Sciatic nerve (tissue), 2 donors: ENCODE measurements at regions not wholly inside any gene's neighbourhood (a gene's known extent, or its start where the extent isn't known, plus 50 kb on each side); places are given as distances from the start of the nearest gene placed in this dataset.

ENCODE experiments used
- ATAC-seq: fragments of 200-7000 bp; cut with Tn5 transposase; one replicate; pipeline ENCODE4 v1.9.1; 2020; ENCODE audit warnings: mild to moderate bottlenecking, moderate library complexity
- DNase-seq: peaks from one replicate; pipeline ENCODE4 v3.0.0-alpha.2; 2020; ENCODE audit warnings: low spot score
- intact Hi-C: fragments of 100-400 bp; cut with DNase I; formaldehyde crosslinking; loops from one replicate; pipeline ENCODE4 v1.14.2; 2022
- donor health status: DM: no; HTN: no; CAD: no.
- donor health status: DM: no; HTN: no; CAD: no.

GRCh38 chr11:15602785-15603567 lies 488.3 kb downstream of the INSC start:
- ATAC-seq (peak; percentile 93), DNase-seq (peak; percentile 75)
- intact Hi-C loops: no loop called here

GRCh38 chr11:15605094-15605493 lies 490.4 kb downstream of the INSC start:
- intact Hi-C loops: no loop called here

DNA sequence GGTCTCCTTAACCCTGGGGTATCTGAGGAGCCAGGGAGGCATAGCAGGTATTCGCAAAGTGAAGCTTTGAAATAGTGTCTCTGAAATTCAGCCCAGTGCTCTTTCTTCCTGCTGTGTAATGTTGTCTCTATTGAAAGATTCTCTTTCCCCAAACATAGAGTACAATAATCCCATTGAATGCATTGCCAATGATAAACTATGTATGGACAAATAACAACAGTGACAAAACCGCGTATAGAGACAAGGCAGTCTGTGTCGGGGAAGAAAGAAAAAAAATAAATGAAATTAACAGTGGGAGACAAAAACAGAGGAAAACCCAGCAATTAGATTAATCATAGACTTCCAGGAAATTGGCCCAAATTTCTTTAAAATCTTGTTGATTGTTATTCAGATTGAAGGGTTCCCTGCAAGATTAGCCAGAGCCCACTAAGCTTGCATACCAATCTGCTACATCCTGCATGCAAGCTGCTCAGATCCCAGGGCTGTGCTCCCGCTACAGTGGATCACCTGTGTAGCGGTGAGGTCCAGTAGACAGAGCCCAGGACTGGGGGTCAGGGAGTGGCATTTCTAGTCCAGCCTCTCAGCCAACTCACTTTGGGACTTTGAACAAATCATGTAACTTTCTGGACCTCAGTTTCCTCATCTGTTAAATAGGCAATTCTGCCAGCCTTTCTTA lies 492.8 kb downstream of the INSC start:
- intact Hi-C loops: no loop called here
- no peak for DNase-seq
- ATAC-seq: no peak

More at GRCh38 chr11:15605094-15605493, 490.4 kb downstream of the INSC start:
- no peak for DNase-seq
- no peak for ATAC-seq

DNA sequence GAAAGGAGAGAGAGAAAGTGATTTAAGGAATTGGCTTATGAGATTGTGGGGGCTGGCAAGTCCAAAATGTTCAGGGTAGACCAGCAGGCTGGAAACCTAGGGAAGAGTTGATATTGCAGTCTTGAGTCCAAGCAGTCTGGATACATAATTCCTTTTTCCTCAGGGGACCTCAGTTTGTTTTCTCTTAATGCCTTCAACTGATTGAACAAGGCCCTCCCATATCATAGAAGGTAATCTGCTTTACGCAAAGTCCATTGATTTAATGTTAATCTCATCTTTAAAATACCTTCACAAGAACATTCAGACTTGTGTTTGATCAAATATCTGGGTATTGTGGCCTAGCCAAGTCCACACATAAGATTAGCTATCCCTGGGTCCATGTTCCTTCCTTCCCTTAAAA lies 494.7 kb downstream of the INSC start:
- intact Hi-C loops: no loop called here
- DNase-seq: no peak

GRCh38 chr11:15610881-15611280 lies 496.2 kb downstream of the INSC start:
- DNase-seq: no peak
- intact Hi-C loops: no loop called here
- ATAC-seq: no peak

More for the DNA sequence above, 494.7 kb downstream of the INSC start:
- no peak for ATAC-seq

GRCh38 chr11:15613251-15613650 lies 498.5 kb downstream of the INSC start:
- intact Hi-C loops: no loop called here
- DNase-seq: no peak
- no peak for ATAC-seq

DNA sequence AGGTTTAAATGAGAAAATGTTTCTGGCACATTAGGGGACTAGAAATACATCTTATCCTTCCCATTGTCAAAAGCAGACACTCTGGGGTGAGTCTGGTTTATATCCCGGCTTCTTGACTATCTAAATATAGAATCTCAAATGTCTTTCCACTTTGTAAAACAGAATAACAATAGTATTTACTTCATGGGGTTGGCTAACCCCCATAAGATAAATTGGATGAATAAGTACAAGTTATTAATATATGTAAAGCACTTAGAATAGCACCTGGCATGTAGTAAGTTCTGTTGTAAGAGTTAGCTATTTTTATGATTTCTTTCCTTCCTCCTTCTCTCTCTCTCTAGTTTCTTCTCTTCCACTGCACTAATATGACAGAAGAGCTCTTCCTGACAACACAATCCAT lies 499.1 kb downstream of the INSC start:
- no peak for ATAC-seq
- DNase-seq: no peak
- intact Hi-C loops: no loop called here

DNA sequence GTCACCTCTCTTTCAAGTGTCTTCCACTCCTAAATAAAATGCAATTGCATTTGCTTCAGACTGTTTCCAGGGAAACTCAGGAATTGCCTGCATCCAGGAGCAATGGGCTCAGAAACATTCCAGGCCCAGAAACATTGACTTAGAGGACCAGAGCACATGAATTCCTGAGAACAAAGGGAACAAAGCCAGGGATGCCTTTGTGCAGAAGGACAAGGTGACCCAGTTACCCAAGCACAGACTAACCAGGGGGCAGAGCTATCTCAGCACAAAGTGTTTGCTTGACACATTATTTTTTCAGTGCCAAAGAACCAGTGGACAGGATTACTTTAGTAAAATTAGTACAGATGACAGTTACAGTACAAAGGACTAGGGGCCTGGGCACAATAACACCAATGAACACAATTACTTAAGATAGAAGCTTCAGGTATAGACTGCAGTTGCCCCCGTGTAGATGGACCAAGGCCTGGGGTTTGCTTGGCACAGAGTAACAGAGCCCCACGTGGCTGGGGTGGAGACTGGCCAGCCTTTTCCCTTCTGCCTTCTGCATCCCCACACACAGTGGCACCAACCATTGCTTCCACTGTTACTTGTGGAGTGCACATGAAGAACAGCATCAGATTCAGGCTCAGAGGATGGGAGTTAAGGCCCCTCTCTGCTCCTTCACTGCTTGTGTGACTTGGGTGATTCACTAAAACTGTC lies 500.8 kb downstream of the INSC start:
- no peak for ATAC-seq
- intact Hi-C loops: no loop called here
- no peak for DNase-seq

GRCh38 chr11:15616130-15617105 lies 501.7 kb downstream of the INSC start:
- ATAC-seq (peak; percentile 10), DNase-seq (no peak)
- intact Hi-C loops: no loop called here

DNA sequence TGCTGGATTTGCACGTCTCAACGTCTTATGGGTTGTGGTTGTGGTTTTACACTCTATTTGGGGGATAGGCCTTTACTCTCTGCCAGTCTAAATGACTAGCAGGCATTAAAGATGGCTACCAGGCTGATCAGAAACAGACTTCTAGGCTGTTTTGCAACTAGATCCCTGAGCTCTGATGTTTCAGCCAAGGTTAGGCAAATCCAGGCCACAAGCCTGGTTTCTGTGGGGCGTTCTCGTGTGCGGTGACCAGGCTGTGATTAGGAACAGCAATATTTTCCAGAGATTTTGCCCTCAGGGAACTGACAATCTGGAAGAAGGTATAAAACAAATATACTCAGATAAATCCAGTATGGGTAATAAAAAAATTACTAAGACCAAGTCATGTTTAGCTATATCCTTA lies 502.4 kb downstream of the INSC start:
- intact Hi-C loops: no loop called here
- ATAC-seq: peak; percentile 51

GRCh38 chr11:15618583-15619032 lies 503.9 kb downstream of the INSC start:
- ATAC-seq (no peak), DNase-seq (no peak)
- intact Hi-C loops: no loop called here

More for the DNA sequence above, 502.4 kb downstream of the INSC start:
- DNase-seq: no peak

GRCh38 chr11:15621565-15621964 lies 506.8 kb downstream of the INSC start:
- peak; percentile 28 for ATAC-seq
- no peak for DNase-seq
- intact Hi-C loops: no loop called here

DNA sequence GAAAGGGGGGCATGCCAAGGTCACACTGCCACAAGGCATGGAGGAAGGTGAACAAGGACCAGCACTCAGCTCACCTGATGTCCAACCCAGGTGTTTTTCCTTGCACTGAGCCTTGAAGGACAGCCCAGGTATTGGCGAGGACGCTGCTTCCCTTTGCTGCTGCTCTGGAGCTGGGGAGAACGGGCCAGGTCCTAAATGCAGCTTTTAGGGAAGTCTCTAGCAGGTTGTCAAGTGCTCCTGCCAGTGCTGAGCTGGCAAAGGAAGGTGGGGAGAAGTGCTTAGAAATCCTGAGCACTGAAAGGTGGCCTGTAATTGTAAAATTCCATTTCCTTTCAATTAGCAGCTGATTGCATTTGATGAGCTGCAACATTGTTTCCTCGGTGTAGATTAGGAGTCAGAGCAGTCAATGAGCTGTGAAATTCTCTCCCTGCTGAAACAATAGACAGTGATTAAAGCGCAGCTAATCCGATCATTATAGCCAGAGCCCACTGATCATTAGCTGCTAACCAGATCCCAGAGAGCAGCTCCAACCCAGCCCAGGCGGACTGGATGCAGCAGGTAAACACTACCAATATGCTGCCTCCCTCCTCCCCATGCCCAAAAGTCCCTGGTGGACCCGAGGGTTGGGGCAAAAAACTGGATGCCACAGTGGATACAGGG lies 507.6 kb downstream of the INSC start:
- DNase-seq (no peak), ATAC-seq (no peak)
- intact Hi-C loops: no loop called here

GRCh38 chr11:15624701-15625100 lies 510.0 kb downstream of the INSC start:
- no peak for DNase-seq
- intact Hi-C loops: no loop called here
- ATAC-seq: no peak

- no peak for DNase-seq
- intact Hi-C loops: no loop called here
- no peak for ATAC-seq
These were observed 511.0 kb downstream of the INSC start for GRCh38 chr11:15625691-15626090.

- ATAC-seq (no peak), DNase-seq (no peak)
- intact Hi-C loops: no loop called here
These were observed 512.8 kb downstream of the INSC start for GRCh38 chr11:15627560-15627959.

GRCh38 chr11:15629690-15630321 lies 515.1 kb downstream of the INSC start:
- intact Hi-C loops: no loop called here
- DNase-seq (no peak), ATAC-seq (no peak)

DNA sequence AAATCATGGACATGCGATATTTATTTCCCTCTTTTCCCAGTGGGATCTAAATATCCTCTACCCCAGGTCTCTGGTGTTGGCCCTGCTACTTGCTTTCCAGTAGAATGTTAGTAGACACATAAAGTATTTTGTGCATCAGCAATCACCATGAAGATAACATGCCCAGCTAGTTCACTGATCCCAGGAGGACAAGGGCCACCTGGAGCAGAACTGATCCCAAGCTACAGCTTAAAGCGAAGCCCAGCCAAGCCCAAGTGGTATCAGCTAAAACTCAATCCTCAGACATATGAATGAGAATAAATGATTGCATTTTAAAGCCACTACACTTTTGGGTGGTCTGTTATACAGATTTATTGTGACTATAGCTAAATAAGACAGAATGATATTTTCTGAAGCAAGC lies 516.2 kb downstream of the INSC start:
- intact Hi-C loops: no loop called here
- DNase-seq (no peak), ATAC-seq (no peak)
